ENCODE measurements at regions not wholly inside any gene's neighbourhood (a gene's known extent, or its start where the extent isn't known, plus 50 kb on each side); places are given as distances from the start of the nearest gene placed in this dataset.
"Not testable (repeated sequence)": the region's sequence is repeated elsewhere in the genome, so short reads cannot be mapped to it uniquely, and the experiment has no call there.

GRCh38 chr6:85285114-85285513 is 164.8 kb upstream of the NT5E start:
- DNase-seq (ENCODE audit: low read depth) = no peak

- no peak for DNase-seq (ENCODE audit: low read depth)
Observed at GRCh38 chr6:85283436-85283835, 166.4 kb upstream of the NT5E start.

- peak; percentile 37 for DNase-seq (ENCODE audit: low read depth)
Observed at GRCh38 chr6:85278466-85279035, 171.3 kb upstream of the NT5E start.

- DNase-seq (ENCODE audit: low read depth) = not testable (repeated sequence)
Observed at GRCh38 chr6:85276026-85276425, 173.9 kb upstream of the NT5E start.

GRCh38 chr6:85275338-85275985 is 174.4 kb upstream of the NT5E start:
- DNase-seq (ENCODE audit: low read depth) = no peak

GRCh38 chr6:85273870-85274269 is 176.0 kb upstream of the NT5E start:
- peak; percentile 44 for DNase-seq (ENCODE audit: low read depth)

GRCh38 chr6:85273046-85273445 is 176.8 kb upstream of the NT5E start:
- DNase-seq (ENCODE audit: low read depth) = peak; percentile 11

- no peak for DNase-seq (ENCODE audit: low read depth)
Observed at GRCh38 chr6:85272592-85272991, 177.3 kb upstream of the NT5E start.

GRCh38 chr6:85262621-85263020 is 187.3 kb upstream of the NT5E start:
- no peak for DNase-seq (ENCODE audit: low read depth)

GRCh38 chr6:85261271-85261670 is 188.6 kb upstream of the NT5E start:
- no peak for DNase-seq (ENCODE audit: low read depth)

GRCh38 chr6:85255661-85256060 is 194.2 kb upstream of the NT5E start:
- no peak for DNase-seq (ENCODE audit: low read depth)

- no peak for DNase-seq (ENCODE audit: low read depth)
Observed at GRCh38 chr6:85252552-85252951, 197.3 kb upstream of the NT5E start.

- DNase-seq (ENCODE audit: low read depth) = no peak
Observed at GRCh38 chr6:85252085-85252484, 197.8 kb upstream of the NT5E start.

GRCh38 chr6:85251300-85251699 is 198.6 kb upstream of the NT5E start:
- DNase-seq (ENCODE audit: low read depth) = no peak

GRCh38 chr6:85250586-85251220 is 199.2 kb upstream of the NT5E start:
- peak; percentile 26 for DNase-seq (ENCODE audit: low read depth)

GRCh38 chr6:85245004-85245403 is 204.9 kb upstream of the NT5E start:
- no peak for DNase-seq (ENCODE audit: low read depth)

GRCh38 chr6:85241498-85242052 is 208.3 kb upstream of the NT5E start:
- DNase-seq (ENCODE audit: low read depth) = no peak

GRCh38 chr6:85240787-85241385 is 209.0 kb upstream of the NT5E start:
- DNase-seq (ENCODE audit: low read depth) = no peak

- DNase-seq (ENCODE audit: low read depth) = no peak
Observed at GRCh38 chr6:85237478-85237877, 212.4 kb upstream of the NT5E start.

GRCh38 chr6:85236636-85237035 is 213.2 kb upstream of the NT5E start:
- DNase-seq (ENCODE audit: low read depth) = no peak

- not testable (repeated sequence) for DNase-seq (ENCODE audit: low read depth)
Observed at GRCh38 chr6:85227345-85227744, 222.5 kb upstream of the NT5E start.

- not testable (repeated sequence) for DNase-seq (ENCODE audit: low read depth)
Observed at GRCh38 chr6:85212794-85213193, 237.1 kb upstream of the NT5E start.

All from myocyte (in vitro differentiated cells).